DND-41 (cell line): ENCODE measurements at regions not wholly inside any gene's neighbourhood (a gene's known extent, or its start where the extent isn't known, plus 50 kb on each side); places are given as distances from the start of the nearest gene placed in this dataset.

Experiments
- EZH2 ChIP-seq: IDR thresholded peaks from 3 replicates; pipeline ENCODE4 v1.6.1; 2012; ENCODE audit warnings: borderline replicate concordance, low read depth, mild to moderate bottlenecking, moderate library complexity, low read length, inconsistent platforms; ENCODE audit not compliant: severe bottlenecking
- TF ChIP-seq, protein P1 (sequence below): IDR thresholded peaks from 2 replicates; pipeline ENCODE4 v1.5.1; 2012; ENCODE audit warnings: borderline replicate concordance, low read length, moderate library complexity, mild to moderate bottlenecking; ENCODE audit not compliant: poor library complexity, severe bottlenecking; ENCODE audit errors: extremely low read depth

DNA sequence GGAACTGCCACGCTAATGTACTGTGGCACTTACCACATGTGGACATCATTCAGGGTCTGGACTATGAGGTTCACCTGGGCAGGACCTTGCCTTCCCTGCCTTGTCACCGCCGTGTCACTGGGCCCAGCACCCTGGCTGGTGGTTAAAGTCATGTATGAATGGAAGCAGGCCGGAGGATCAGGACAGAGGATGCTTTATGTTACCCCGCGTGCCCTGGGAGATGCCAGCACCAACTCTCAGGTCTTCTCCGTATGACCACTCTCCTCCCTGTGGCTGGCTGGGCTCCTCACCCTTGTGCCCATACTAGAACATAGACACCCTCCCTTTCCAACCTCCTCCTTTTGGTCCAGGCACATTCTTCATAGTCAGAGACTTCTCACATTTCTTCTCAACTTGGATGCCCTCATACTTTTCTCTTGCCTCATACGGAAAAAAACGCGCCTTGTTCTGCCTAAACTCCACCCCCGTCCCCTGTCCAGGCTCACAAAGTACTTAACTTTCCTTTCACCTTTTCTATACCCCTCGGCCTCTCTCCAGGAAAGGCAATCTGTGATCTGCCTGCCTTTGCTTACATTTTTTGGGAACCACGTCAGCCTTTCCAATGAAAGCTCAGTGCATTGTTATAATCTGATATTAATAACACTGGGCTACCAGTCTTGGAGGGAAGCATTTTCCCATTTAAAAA lies 240.0 kb downstream of the TEX36 start:
- TF ChIP-seq, protein P1, sequence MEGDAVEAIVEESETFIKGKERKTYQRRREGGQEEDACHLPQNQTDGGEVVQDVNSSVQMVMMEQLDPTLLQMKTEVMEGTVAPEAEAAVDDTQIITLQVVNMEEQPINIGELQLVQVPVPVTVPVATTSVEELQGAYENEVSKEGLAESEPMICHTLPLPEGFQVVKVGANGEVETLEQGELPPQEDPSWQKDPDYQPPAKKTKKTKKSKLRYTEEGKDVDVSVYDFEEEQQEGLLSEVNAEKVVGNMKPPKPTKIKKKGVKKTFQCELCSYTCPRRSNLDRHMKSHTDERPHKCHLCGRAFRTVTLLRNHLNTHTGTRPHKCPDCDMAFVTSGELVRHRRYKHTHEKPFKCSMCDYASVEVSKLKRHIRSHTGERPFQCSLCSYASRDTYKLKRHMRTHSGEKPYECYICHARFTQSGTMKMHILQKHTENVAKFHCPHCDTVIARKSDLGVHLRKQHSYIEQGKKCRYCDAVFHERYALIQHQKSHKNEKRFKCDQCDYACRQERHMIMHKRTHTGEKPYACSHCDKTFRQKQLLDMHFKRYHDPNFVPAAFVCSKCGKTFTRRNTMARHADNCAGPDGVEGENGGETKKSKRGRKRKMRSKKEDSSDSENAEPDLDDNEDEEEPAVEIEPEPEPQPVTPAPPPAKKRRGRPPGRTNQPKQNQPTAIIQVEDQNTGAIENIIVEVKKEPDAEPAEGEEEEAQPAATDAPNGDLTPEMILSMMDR: no peak
- TF ChIP-seq EZH2: no peak
